ENCODE measurements at regions not wholly inside any gene's neighbourhood (a gene's known extent, or its start where the extent isn't known, plus 50 kb on each side); places are given as distances from the start of the nearest gene placed in this dataset.

GRCh38 chr3:18885612-18886011 lies 262.7 kb upstream of the KCNH8 start:
- no peak for TF ChIP-seq CTCF (IDR thresholded peaks at IDR 0.05)
- TF ChIP-seq POLR2A (IDR thresholded peaks at IDR 0.05), result no peak
- no peaks in the 10 kb centered on the region for H3K9me3 ChIP-seq

GRCh38 chr3:18883571-18883970 lies 264.7 kb upstream of the KCNH8 start:
- TF ChIP-seq POLR2A (IDR thresholded peaks at IDR 0.05) (no peak), CTCF (IDR thresholded peaks at IDR 0.05) (no peak)
- H3K4me3 ChIP-seq, result no peak overlapping the region
- no peak for DNase-seq

More at GRCh38 chr3:18885612-18886011, 262.7 kb upstream of the KCNH8 start:
- Histone ChIP-seq H3K27ac (no peak overlapping the region), H3K36me3 (no peaks in the 10 kb centered on the region), H3K27me3 (no peaks in the 10 kb centered on the region), H3K4me1 (no peaks in the 10 kb centered on the region), H3K4me3 (no peak overlapping the region)
- no peak for DNase-seq

GRCh38 chr3:18880691-18881090 lies 267.6 kb upstream of the KCNH8 start:
- DNase-seq, result no peak
- no peaks in the 10 kb centered on the region for H3K36me3 ChIP-seq
- H3K4me1 ChIP-seq, result no peaks in the 10 kb centered on the region
- TF ChIP-seq POLR2A (IDR thresholded peaks at IDR 0.05) (no peak), CTCF (IDR thresholded peaks at IDR 0.05) (no peak)
- H3K4me3 ChIP-seq, result no peak overlapping the region
- no peaks in the 10 kb centered on the region for H3K9me3 ChIP-seq
- H3K27me3 ChIP-seq, result no peaks in the 10 kb centered on the region
- H3K27ac ChIP-seq, result no peak overlapping the region

More at GRCh38 chr3:18883571-18883970, 264.7 kb upstream of the KCNH8 start:
- Histone ChIP-seq H3K36me3 (no peaks in the 10 kb centered on the region), H3K9me3 (no peaks in the 10 kb centered on the region), H3K27me3 (no peaks in the 10 kb centered on the region), H3K4me1 (no peaks in the 10 kb centered on the region), H3K27ac (no peak overlapping the region)

GRCh38 chr3:18872466-18872865 lies 275.8 kb upstream of the KCNH8 start:
- Histone ChIP-seq H3K4me1 (no peaks in the 10 kb centered on the region), H3K4me3 (no peak overlapping the region), H3K27me3 (no peaks in the 10 kb centered on the region), H3K27ac (no peak overlapping the region), H3K36me3 (no peaks in the 10 kb centered on the region), H3K9me3 (no peaks in the 10 kb centered on the region)
- no peak for DNase-seq
- TF ChIP-seq CTCF (IDR thresholded peaks at IDR 0.05) (no peak), POLR2A (IDR thresholded peaks at IDR 0.05) (no peak)

DNA sequence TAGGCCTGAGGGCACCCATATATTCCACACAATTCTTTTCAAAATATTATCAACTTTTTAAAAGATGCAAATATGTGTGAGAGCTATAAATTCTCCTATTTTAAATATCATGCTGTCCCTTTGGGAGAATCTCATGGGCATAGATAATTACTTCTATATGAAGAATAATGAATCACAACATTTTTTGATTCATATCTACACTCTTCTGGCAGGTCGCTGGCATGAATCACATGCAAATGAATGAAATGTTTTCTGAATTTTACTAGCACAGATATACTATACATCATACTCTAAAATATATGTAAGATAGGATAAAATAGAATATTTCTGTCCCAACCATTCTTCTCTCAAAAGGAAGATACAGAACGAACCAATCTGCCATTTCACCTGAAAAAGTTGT lies 277.7 kb upstream of the KCNH8 start:
- no peak overlapping the region for H3K27ac ChIP-seq

More for the DNA sequence above, 277.7 kb upstream of the KCNH8 start:
- no peak for DNase-seq
- Histone ChIP-seq H3K4me1 (no peaks in the 10 kb centered on the region), H3K4me3 (no peak overlapping the region), H3K27me3 (no peaks in the 10 kb centered on the region), H3K9me3 (no peaks in the 10 kb centered on the region), H3K36me3 (no peaks in the 10 kb centered on the region)
- TF ChIP-seq CTCF (IDR thresholded peaks at IDR 0.05), result no peak
- TF ChIP-seq POLR2A (IDR thresholded peaks at IDR 0.05), result no peak

Data from Peyer's patch (tissue), 4 donors.